GM12864 (cell line): ENCODE measurements at regions not wholly inside any gene's neighbourhood (a gene's known extent, or its start where the extent isn't known, plus 50 kb on each side); places are given as distances from the start of the nearest gene placed in this dataset.

ENCODE experiments used
- DNase-seq: peaks from one replicate; pipeline ENCODE4 v3.0.0-alpha.2; 2011; ENCODE audit warnings: low read depth
- H3K4me3 ChIP-seq: 2 replicates; pipeline ENCODE4 v1.5.1; 2011; ENCODE audit warnings: mild to moderate bottlenecking, low read depth, low read length, control low read depth
- CTCF ChIP-seq: IDR thresholded peaks from 2 replicates; pipeline ENCODE4 v1.5.1; 2011; ENCODE audit warnings: low read depth, mild to moderate bottlenecking, moderate library complexity, low read length, control low read depth, inconsistent platforms; ENCODE audit errors: missing control alignments

GRCh38 chrX:40834225-40834624 lies 98.9 kb upstream of the MED14 start:
- no peak for DNase-seq
- H3K4me3 ChIP-seq, result no peak overlapping the region
- no peak for TF ChIP-seq CTCF

- TF ChIP-seq CTCF, result no peak
- DNase-seq, result no peak
- H3K4me3 ChIP-seq, result no peak overlapping the region
These were observed 100.2 kb upstream of the MED14 start for GRCh38 chrX:40835526-40835925.

- DNase-seq, result no peak
- no peak overlapping the region for H3K4me3 ChIP-seq
- no peak for TF ChIP-seq CTCF
These were observed 108.3 kb upstream of the MED14 start for GRCh38 chrX:40843643-40844042.

- DNase-seq, result no peak
- no peak for TF ChIP-seq CTCF
- H3K4me3 ChIP-seq, result no peak overlapping the region
These were observed 109.1 kb upstream of the MED14 start for GRCh38 chrX:40844471-40844870.

GRCh38 chrX:40845331-40845911 lies 110.1 kb upstream of the MED14 start:
- H3K4me3 ChIP-seq, result no peak overlapping the region
- TF ChIP-seq CTCF, result no peak
- DNase-seq, result no peak

- no peak for TF ChIP-seq CTCF
- DNase-seq, result no peak
- H3K4me3 ChIP-seq, result no peak overlapping the region
These were observed 114.8 kb upstream of the MED14 start for GRCh38 chrX:40849906-40850823.
